Tibial artery (tissue), 4 donors: ENCODE measurements at regions not wholly inside any gene's neighbourhood (a gene's known extent, or its start where the extent isn't known, plus 50 kb on each side); places are given as distances from the start of the nearest gene placed in this dataset.

Source experiments
- DNase-seq, 2 donors: peaks; one replicate each; pipeline ENCODE4 v3.0.0-alpha.2; 2019
- H3K27ac ChIP-seq, 2 donors: fragments of 200-600 bp; sonication (generic) in 1 of 2; 1 replicate in 1 of 2; 2 replicates in 1 of 2; pipeline ENCODE4 v1.5.1; 2018 to 2019; ENCODE audit warnings: mild to moderate bottlenecking in 1 of 2
- H3K27me3 ChIP-seq, 2 donors: fragments of 200-600 bp; sonication (generic) in 1 of 2; one replicate each; pipeline versions ENCODE4 v1.5.1 to v1.6.0; 2016 to 2019
- H3K36me3 ChIP-seq, 3 donors: fragments of 200-600 bp; sonication (generic) in 2 of 3; one replicate each; pipeline ENCODE4 v1.5.1; 2016 to 2019; ENCODE audit warnings: mild to moderate bottlenecking in 2 of 3
- H3K4me1 ChIP-seq, 4 donors: fragments of 200-600 bp; sonication (generic) in 2 of 4; 1 replicate in 3 of 4; 2 replicates in 1 of 4; pipeline ENCODE4 v1.5.1; 2016 to 2019
- H3K4me3 ChIP-seq, 2 donors: fragments of 200-600 bp; sonication (generic) in 1 of 2; 1 replicate in 1 of 2; 2 replicates in 1 of 2; pipeline ENCODE4 v1.5.1; 2018 to 2019; ENCODE audit warnings: mild to moderate bottlenecking in 2 of 2
- H3K9me3 ChIP-seq, 3 donors: fragments of 200-600 bp; sonication (generic) in 1 of 3; one replicate each; pipeline ENCODE4 v1.5.1; 2016 to 2019
- intact Hi-C: fragments of 100-400 bp; cut with DNase I; formaldehyde crosslinking; loops from one replicate; pipeline ENCODE4 v1.15.0; 2023; ENCODE audit warnings: low total_unique reads
- TF ChIP-seq, protein P1 (sequence below), 2 experiments: fragments of 200-600 bp in 1 of 2; fragments of 450-650 bp in 1 of 2; IDR thresholded peaks; one replicate each; pipeline ENCODE4 v1.5.1; 2017 to 2019; ENCODE audit warnings: antibody characterized with exemption in 2 of 2, mild to moderate bottlenecking in 1 of 2, moderate library complexity in 1 of 2

- Histone ChIP-seq H3K36me3 (no peaks in the 10 kb centered on the region), H3K27ac (no peak overlapping the region), H3K4me1 (no peaks in the 10 kb centered on the region), H3K27me3 (no peaks in the 10 kb centered on the region), H3K9me3 (no peaks in the 10 kb centered on the region), H3K4me3 (no peak overlapping the region)
- no peak for DNase-seq
- TF ChIP-seq, protein P1, sequence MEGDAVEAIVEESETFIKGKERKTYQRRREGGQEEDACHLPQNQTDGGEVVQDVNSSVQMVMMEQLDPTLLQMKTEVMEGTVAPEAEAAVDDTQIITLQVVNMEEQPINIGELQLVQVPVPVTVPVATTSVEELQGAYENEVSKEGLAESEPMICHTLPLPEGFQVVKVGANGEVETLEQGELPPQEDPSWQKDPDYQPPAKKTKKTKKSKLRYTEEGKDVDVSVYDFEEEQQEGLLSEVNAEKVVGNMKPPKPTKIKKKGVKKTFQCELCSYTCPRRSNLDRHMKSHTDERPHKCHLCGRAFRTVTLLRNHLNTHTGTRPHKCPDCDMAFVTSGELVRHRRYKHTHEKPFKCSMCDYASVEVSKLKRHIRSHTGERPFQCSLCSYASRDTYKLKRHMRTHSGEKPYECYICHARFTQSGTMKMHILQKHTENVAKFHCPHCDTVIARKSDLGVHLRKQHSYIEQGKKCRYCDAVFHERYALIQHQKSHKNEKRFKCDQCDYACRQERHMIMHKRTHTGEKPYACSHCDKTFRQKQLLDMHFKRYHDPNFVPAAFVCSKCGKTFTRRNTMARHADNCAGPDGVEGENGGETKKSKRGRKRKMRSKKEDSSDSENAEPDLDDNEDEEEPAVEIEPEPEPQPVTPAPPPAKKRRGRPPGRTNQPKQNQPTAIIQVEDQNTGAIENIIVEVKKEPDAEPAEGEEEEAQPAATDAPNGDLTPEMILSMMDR (IDR thresholded peaks at IDR 0.05), result no peak
- intact Hi-C loops, result no loop called here
These were observed 84.7 kb downstream of the IRX5 start for GRCh38 chr16:55015181-55015913.

DNA sequence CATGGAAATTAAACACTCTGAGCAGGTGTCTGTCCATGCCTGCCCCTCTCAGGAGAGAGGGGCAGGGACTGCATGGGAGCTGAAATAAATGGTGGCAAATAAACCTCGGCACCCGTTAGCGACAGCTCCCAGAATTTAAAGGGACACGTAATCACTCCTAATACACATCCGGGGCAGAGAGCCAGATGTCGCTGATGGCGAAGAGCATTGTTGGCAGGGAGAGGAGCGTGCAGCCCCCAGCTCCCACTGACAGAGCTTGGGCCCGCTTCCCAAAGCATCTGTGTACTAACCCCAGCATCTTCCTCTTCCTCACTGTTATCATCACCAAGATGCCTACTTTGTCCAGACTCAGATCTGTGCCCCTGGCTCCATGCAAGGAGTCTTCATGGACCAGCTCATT is 85.8 kb downstream of the IRX5 start:
- Histone ChIP-seq H3K4me3 (no peak overlapping the region), H3K36me3 (no peaks in the 10 kb centered on the region), H3K9me3 (peaks cover 0 to 8% (median 3%) of the 10 kb centered on the region in 3 donors), H3K27ac (no peak overlapping the region), H3K4me1 (no peaks in the 10 kb centered on the region), H3K27me3 (no peaks in the 10 kb centered on the region)
- intact Hi-C loops, result no loop called here
- DNase-seq, result no peak
- TF ChIP-seq, protein P1 (IDR thresholded peaks at IDR 0.05), result no peak

- Histone ChIP-seq H3K27ac (no peak overlapping the region), H3K4me1 (no peaks in the 10 kb centered on the region), H3K4me3 (no peak overlapping the region), H3K9me3 (peaks cover 0 to 14% (median 8%) of the 10 kb centered on the region in 3 donors), H3K27me3 (no peaks in the 10 kb centered on the region), H3K36me3 (no peaks in the 10 kb centered on the region)
- DNase-seq, result no peak
- TF ChIP-seq, protein P1 (IDR thresholded peaks at IDR 0.05), result no peak
- intact Hi-C loops, result no loop called here
These were observed 86.7 kb downstream of the IRX5 start for GRCh38 chr16:55017321-55017720.

DNA sequence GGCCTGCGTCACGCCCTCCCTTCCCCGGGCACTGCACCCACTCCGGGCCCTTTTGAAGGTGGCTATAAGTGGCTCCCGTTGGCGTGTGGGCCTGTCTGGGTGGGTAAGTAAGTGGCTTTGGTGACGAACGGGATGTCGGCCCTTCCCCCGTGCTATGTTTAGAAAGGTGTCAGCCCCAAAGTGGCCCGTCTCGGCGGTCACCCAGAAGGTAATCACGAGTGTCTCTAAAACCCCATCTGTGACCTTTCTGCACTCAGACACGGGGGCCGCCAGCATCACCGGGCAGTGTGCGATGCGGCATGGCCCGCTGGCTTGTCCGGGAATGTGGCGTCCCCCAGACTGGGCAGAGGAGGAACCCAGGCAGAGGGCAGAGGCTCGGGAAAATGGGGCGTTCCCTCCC is 88.2 kb downstream of the IRX5 start:
- DNase-seq, result no peak
- intact Hi-C loops, result no loop called here
- no peak overlapping the region for H3K27ac ChIP-seq
- no peak overlapping the region for H3K4me3 ChIP-seq
- H3K9me3 ChIP-seq, result peaks cover 0 to 14% (median 8%) of the 10 kb centered on the region in 3 donors
- no peaks in the 10 kb centered on the region for H3K4me1 ChIP-seq
- no peaks in the 10 kb centered on the region for H3K36me3 ChIP-seq
- H3K27me3 ChIP-seq, result no peaks in the 10 kb centered on the region
- TF ChIP-seq, protein P1 (IDR thresholded peaks at IDR 0.05), result no peak

DNA sequence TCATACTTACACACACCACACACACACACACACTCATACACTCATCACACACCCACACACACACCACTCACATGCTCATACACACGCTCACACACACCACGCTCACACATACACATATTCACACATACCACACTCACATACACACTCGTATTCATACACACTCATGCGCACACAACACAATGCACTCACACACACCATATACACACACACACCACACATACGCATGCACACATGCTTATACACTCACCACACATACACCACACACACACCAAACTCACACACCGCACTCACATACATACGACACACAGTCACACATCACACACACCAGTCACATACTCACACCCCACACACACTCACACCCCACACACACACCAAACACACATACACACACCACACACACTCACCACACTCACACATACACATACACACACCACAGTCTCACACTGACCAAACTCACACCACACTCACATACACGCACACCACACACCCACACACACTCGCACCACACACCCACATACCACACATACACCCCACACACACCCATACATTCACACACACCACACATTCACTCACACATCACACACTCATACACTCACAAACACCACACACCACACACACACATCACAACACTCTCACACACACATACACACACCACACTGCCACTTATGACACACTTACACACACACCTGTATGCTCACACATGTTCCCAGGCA is 88.9 kb downstream of the IRX5 start:
- Histone ChIP-seq H3K27me3 (no peaks in the 10 kb centered on the region), H3K4me3 (no peak overlapping the region), H3K4me1 (no peaks in the 10 kb centered on the region), H3K9me3 (peaks cover 0 to 14% (median 8%) of the 10 kb centered on the region in 3 donors), H3K36me3 (no peaks in the 10 kb centered on the region), H3K27ac (no peak overlapping the region)
- no peak for DNase-seq
- TF ChIP-seq, protein P1 (IDR thresholded peaks at IDR 0.05), result no peak
- intact Hi-C loops, result no loop called here
